ENCODE measurements at regions not wholly inside any gene's neighbourhood (a gene's known extent, or its start where the extent isn't known, plus 50 kb on each side); places are given as distances from the start of the nearest gene placed in this dataset.

- DNase-seq (ENCODE audit: extremely low read depth, insufficient read length): no peak
- no peaks in the 10 kb centered on the region for H3K36me3 ChIP-seq (ENCODE audit: control insufficient read depth, insufficient read depth, low read length)
- H3K27me3 ChIP-seq (replicated peaks; ENCODE audit: control insufficient read depth, insufficient read depth, low read length): no peaks in the 10 kb centered on the region; the same call in none of the 2 replicates
- no peak for TF ChIP-seq CTCF (IDR thresholded peaks at IDR 0.05; ENCODE audit: insufficient read depth, low read length, poor library complexity, severe bottlenecking)
- no peak overlapping the region for H3K4me3 ChIP-seq (replicated peaks; ENCODE audit: low read depth, low read length)
Measured at GRCh38 chr3:66585520-66586095, 84.8 kb upstream of the LRIG1 start.

DNA sequence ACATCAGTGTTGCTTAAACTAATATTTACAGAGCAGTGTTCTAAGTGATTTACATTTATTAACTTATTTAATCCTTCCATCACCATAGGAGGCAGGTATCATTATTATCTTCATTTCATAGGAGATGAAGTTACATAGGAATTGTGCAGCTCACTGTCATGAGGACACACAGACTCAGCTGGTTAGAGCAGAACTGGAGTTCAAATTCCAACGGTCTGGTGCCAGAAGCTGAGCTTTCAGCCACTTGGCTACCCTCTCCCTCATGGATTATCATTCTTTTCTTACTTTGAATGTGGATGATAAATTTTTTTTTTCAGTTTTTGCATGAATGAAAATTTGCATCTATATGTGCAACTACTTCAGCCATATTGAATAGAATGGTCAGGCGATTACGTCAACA lies 86.0 kb upstream of the LRIG1 start:
- no peak for TF ChIP-seq CTCF (IDR thresholded peaks at IDR 0.05; ENCODE audit: insufficient read depth, low read length, poor library complexity, severe bottlenecking)
- H3K27me3 ChIP-seq (replicated peaks; ENCODE audit: control insufficient read depth, insufficient read depth, low read length): no peaks in the 10 kb centered on the region; the same call in none of the 2 replicates
- no peak overlapping the region for H3K4me3 ChIP-seq (replicated peaks; ENCODE audit: low read depth, low read length)
- no peaks in the 10 kb centered on the region for H3K36me3 ChIP-seq (ENCODE audit: control insufficient read depth, insufficient read depth, low read length)
- no peak for DNase-seq (ENCODE audit: extremely low read depth, insufficient read length)

DNA sequence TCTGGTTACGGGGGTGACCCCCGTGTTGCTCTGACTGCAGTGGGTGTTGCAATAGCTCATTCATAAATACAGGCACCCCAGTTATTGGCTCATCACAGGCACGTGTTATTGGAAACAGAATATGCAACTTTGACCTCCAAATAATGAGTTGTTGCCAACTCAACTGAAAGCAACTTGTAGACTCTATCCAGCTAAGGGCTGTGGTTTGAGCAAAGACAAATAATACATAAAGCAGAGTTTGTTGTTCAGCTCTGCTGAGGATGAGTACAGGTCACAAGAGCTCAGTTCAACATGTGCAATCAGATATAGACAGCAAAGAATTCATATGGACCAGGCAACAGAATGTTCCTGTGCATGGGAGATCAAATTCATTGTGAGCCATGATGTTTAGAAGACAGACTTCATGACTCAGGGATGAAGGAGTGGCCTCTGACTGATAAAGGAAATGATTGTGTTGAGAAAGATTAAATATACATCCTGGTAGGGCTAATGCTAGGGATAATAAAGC lies 87.6 kb upstream of the LRIG1 start:
- no peak for DNase-seq (ENCODE audit: extremely low read depth, insufficient read length)
- Histone ChIP-seq H3K27me3 (replicated peaks; ENCODE audit: control insufficient read depth, insufficient read depth, low read length) (no peaks in the 10 kb centered on the region; the same call in 1 of the 2 replicates), H3K36me3 (ENCODE audit: control insufficient read depth, insufficient read depth, low read length) (no peaks in the 10 kb centered on the region), H3K4me3 (replicated peaks; ENCODE audit: low read depth, low read length) (no peak overlapping the region)
- TF ChIP-seq CTCF (IDR thresholded peaks at IDR 0.05; ENCODE audit: insufficient read depth, low read length, poor library complexity, severe bottlenecking): no peak

DNA sequence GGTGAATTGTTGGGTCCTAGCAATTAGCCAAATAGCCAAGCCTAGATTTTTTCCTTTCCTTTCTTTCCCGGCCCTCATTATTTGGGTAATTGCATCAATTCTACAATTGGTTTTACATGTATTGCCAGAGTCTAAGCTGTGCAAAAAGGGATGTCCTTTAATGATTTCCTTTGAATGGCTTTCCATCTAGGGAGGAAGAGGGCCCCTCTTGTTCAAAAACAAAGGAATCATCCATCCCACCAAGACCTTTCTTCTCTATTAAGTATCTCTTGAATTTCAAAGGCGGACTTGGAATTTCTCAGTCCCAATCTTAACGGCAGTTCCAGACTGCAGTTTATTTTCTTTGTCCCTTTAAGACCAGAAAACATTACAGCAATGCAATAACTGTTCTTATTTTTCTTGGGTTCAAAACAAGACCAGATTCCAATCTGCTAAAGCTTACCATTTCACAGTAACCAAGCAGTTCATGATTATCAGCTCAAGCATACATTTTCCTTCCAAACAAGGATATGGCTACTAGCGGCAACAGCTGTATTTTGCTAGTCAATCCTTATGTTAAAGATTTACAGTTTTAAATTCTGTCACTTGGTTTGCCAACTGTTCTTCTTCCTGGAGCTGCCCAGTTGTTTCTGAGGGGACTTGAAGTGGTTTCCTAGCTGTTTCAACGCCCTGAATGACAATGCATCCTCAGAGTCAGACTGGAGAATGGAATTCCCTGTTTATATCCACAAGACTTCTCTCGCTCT lies 91.4 kb upstream of the LRIG1 start:
- no peak overlapping the region for H3K4me3 ChIP-seq (replicated peaks; ENCODE audit: low read depth, low read length)
- no peak for DNase-seq (ENCODE audit: extremely low read depth, insufficient read length)
- H3K27me3 ChIP-seq (replicated peaks; ENCODE audit: control insufficient read depth, insufficient read depth, low read length): no peaks in the 10 kb centered on the region; the same call in 1 of the 2 replicates
- no peak for TF ChIP-seq CTCF (IDR thresholded peaks at IDR 0.05; ENCODE audit: insufficient read depth, low read length, poor library complexity, severe bottlenecking)
- no peaks in the 10 kb centered on the region for H3K36me3 ChIP-seq (ENCODE audit: control insufficient read depth, insufficient read depth, low read length)

- TF ChIP-seq CTCF (IDR thresholded peaks at IDR 0.05; ENCODE audit: insufficient read depth, low read length, poor library complexity, severe bottlenecking): no peak
- DNase-seq (ENCODE audit: extremely low read depth, insufficient read length): no peak
- Histone ChIP-seq H3K27me3 (replicated peaks; ENCODE audit: control insufficient read depth, insufficient read depth, low read length) (no peaks in the 10 kb centered on the region; the same call in 1 of the 2 replicates), H3K4me3 (replicated peaks; ENCODE audit: low read depth, low read length) (no peak overlapping the region), H3K36me3 (ENCODE audit: control insufficient read depth, insufficient read depth, low read length) (no peaks in the 10 kb centered on the region)
Measured at GRCh38 chr3:66592927-66593625, 92.3 kb upstream of the LRIG1 start.

Data from GM06990 (cell line).